ENCODE measurements at regions not wholly inside any gene's neighbourhood (a gene's known extent, or its start where the extent isn't known, plus 50 kb on each side); places are given as distances from the start of the nearest gene placed in this dataset.
"Not testable (repeated sequence)": the region's sequence is repeated elsewhere in the genome, so short reads cannot be mapped to it uniquely, and the experiment has no call there.

- DNase-seq (ENCODE audit: low spot score) = no peak
These were observed 148.7 kb upstream of the CLEC14A start for GRCh38 chr14:38404616-38405015.

- DNase-seq (ENCODE audit: low spot score) = no peak
These were observed 148.2 kb upstream of the CLEC14A start for GRCh38 chr14:38404100-38404541.

- DNase-seq (ENCODE audit: low spot score) = no peak
These were observed 144.9 kb upstream of the CLEC14A start for GRCh38 chr14:38400751-38401150.

- DNase-seq (ENCODE audit: low spot score) = no peak
These were observed 143.8 kb upstream of the CLEC14A start for GRCh38 chr14:38399652-38400051.

- no peak for DNase-seq (ENCODE audit: low spot score)
These were observed 138.9 kb upstream of the CLEC14A start for GRCh38 chr14:38394767-38395166.

- no peak for DNase-seq (ENCODE audit: low spot score)
These were observed 138.2 kb upstream of the CLEC14A start for GRCh38 chr14:38394064-38394463.

- no peak for DNase-seq (ENCODE audit: low spot score)
These were observed 135.4 kb upstream of the CLEC14A start for GRCh38 chr14:38391334-38391733.

- no peak for DNase-seq (ENCODE audit: low spot score)
These were observed 133.8 kb upstream of the CLEC14A start for GRCh38 chr14:38389681-38390080.

- DNase-seq (ENCODE audit: low spot score) = no peak
These were observed 131.9 kb upstream of the CLEC14A start for GRCh38 chr14:38387821-38388220.

GRCh38 chr14:38385836-38386235, 129.9 kb upstream of the CLEC14A start:
- no peak for DNase-seq (ENCODE audit: low spot score)

GRCh38 chr14:38385343-38385742, 129.4 kb upstream of the CLEC14A start:
- no peak for DNase-seq (ENCODE audit: low spot score)

- no peak for DNase-seq (ENCODE audit: low spot score)
These were observed 128.8 kb upstream of the CLEC14A start for GRCh38 chr14:38384741-38385140.

GRCh38 chr14:38367922-38368321, 112.0 kb upstream of the CLEC14A start:
- no peak for DNase-seq (ENCODE audit: low spot score)

- DNase-seq (ENCODE audit: low spot score) = no peak
These were observed 110.5 kb upstream of the CLEC14A start for GRCh38 chr14:38366374-38366773.

- no peak for DNase-seq (ENCODE audit: low spot score)
These were observed 107.3 kb upstream of the CLEC14A start for GRCh38 chr14:38363217-38363616.

GRCh38 chr14:38357557-38357956, 101.7 kb upstream of the CLEC14A start:
- DNase-seq (ENCODE audit: low spot score) = no peak

- not testable (repeated sequence) for DNase-seq (ENCODE audit: low spot score)
These were observed 99.6 kb upstream of the CLEC14A start for GRCh38 chr14:38355473-38355872.

GRCh38 chr14:38350102-38350501, 94.2 kb upstream of the CLEC14A start:
- DNase-seq (ENCODE audit: low spot score) = no peak

GRCh38 chr14:38342803-38343202, 86.9 kb upstream of the CLEC14A start:
- DNase-seq (ENCODE audit: low spot score) = no peak

- DNase-seq (ENCODE audit: low spot score) = no peak
These were observed 83.8 kb upstream of the CLEC14A start for GRCh38 chr14:38339696-38340095.

- no peak for DNase-seq (ENCODE audit: low spot score)
These were observed 80.4 kb upstream of the CLEC14A start for GRCh38 chr14:38336298-38336697.

GRCh38 chr14:38330275-38330674, 74.4 kb upstream of the CLEC14A start:
- DNase-seq (ENCODE audit: low spot score) = no peak

GRCh38 chr14:38329246-38329645, 73.4 kb upstream of the CLEC14A start:
- no peak for DNase-seq (ENCODE audit: low spot score)

- DNase-seq (ENCODE audit: low spot score) = no peak
These were observed 61.0 kb upstream of the CLEC14A start for GRCh38 chr14:38316922-38317321.

- no peak for DNase-seq (ENCODE audit: low spot score)
These were observed 55.8 kb upstream of the CLEC14A start for GRCh38 chr14:38311655-38312054.

Data from CD4-positive, alpha-beta T cell treated with Interleukin-15 for 4 hours (primary cell).